SK-N-SH (cell line): ENCODE measurements at regions not wholly inside any gene's neighbourhood (a gene's known extent, or its start where the extent isn't known, plus 50 kb on each side); places are given as distances from the start of the nearest gene placed in this dataset.

Experiments
- EP300 ChIP-seq, 2 experiments: IDR thresholded peaks; 2 replicates each; pipeline versions ENCODE4 v1.4.0 to v1.6.1; 2012; ENCODE audit warnings: borderline replicate concordance in 1 of 2, low read depth in 1 of 2, low read length in 1 of 2
- EZH2phosphoT487 ChIP-seq: fragments of 200-600 bp; sonication (generic); IDR thresholded peaks from 2 replicates; pipeline ENCODE4 v1.6.1; 2017; ENCODE audit warnings: low read depth, mixed run types, mild to moderate bottlenecking, antibody characterized with exemption, moderate library complexity, borderline replicate concordance
- FOSL2 ChIP-seq: IDR thresholded peaks from 2 replicates; pipeline ENCODE4 v1.4.0; 2012; ENCODE audit warnings: low read depth, mild to moderate bottlenecking, moderate library complexity, borderline replicate concordance
- FOXM1 ChIP-seq: IDR thresholded peaks from 2 replicates; pipeline ENCODE4 v1.4.0; 2012; ENCODE audit warnings: low read depth, mild to moderate bottlenecking
- JUND ChIP-seq: IDR thresholded peaks from 2 replicates; pipeline ENCODE4 v1.4.0; 2012
- NFIC ChIP-seq: IDR thresholded peaks from 2 replicates; pipeline ENCODE4 v1.4.0; 2012; ENCODE audit warnings: borderline replicate concordance
- POLR2AphosphoS5 ChIP-seq: IDR thresholded peaks from 2 replicates; pipeline ENCODE4 v1.6.1; 2012; ENCODE audit warnings: low read depth, low read length
- RCOR1 ChIP-seq: fragments of 150-350 bp; IDR thresholded peaks from 2 replicates; pipeline ENCODE4 v1.6.1; 2017; ENCODE audit warnings: antibody characterized with exemption, low read length
- REST ChIP-seq: IDR thresholded peaks from 2 replicates; pipeline ENCODE4 v1.6.1; 2012; ENCODE audit warnings: mild to moderate bottlenecking, low read depth, low read length, moderate library complexity
- RXRA ChIP-seq: IDR thresholded peaks from 2 replicates; pipeline ENCODE4 v1.4.0; 2012; ENCODE audit warnings: low read depth, mild to moderate bottlenecking, borderline replicate concordance
- SIN3A ChIP-seq: IDR thresholded peaks from 2 replicates; pipeline ENCODE4 v1.6.1; 2012; ENCODE audit warnings: low read depth, mild to moderate bottlenecking, low read length, moderate library complexity, borderline replicate concordance
- TEAD4 ChIP-seq: IDR thresholded peaks from 2 replicates; pipeline ENCODE4 v1.4.0; 2012; ENCODE audit warnings: mild to moderate bottlenecking, borderline replicate concordance; ENCODE audit not compliant: insufficient read depth
- TF ChIP-seq, protein P1 (sequence below): fragments of 200-600 bp; sonication (generic); IDR thresholded peaks from 2 replicates; pipeline ENCODE4 v1.6.1; 2017; ENCODE audit warnings: antibody characterized with exemption, mild to moderate bottlenecking, moderate library complexity
- TF ChIP-seq, protein P2 (sequence below): fragments of 150-350 bp; IDR thresholded peaks from 2 replicates; pipeline ENCODE4 v1.6.1; 2017; ENCODE audit warnings: antibody characterized with exemption, low read length, low read depth, borderline replicate concordance

DNA sequence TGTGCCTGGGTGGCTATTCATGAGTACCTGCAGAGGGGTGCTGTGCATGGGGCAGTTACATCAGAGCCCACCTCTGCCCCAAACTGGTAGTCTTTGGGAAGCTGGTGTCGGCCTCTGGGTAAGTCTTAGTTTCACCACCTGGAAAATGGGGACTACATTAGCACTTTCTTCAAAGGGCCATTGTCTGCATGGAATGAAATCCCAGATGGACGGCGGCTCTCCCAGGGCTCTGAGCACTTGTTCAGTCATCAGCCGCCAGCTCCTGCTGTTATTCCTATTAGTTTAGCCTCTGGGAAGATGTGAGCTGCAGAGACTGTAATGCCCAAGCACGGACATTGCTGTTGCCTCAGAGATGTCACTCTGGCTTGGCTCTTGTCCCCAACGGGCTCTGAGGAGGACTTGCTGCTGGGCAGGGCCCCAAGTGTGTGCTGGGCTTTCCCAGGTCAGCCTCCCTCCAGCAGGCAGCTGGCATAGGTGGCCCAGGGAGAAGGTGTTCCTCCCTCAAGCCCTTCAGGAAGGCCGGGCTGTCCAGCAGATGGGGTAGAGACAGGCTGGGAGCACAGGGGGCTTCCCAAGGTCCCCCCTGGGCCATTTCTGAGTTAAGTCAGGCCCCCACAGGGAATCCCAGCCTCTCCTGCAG is 268.3 kb downstream of the TFAP2C start:
- TF ChIP-seq, protein P1, sequence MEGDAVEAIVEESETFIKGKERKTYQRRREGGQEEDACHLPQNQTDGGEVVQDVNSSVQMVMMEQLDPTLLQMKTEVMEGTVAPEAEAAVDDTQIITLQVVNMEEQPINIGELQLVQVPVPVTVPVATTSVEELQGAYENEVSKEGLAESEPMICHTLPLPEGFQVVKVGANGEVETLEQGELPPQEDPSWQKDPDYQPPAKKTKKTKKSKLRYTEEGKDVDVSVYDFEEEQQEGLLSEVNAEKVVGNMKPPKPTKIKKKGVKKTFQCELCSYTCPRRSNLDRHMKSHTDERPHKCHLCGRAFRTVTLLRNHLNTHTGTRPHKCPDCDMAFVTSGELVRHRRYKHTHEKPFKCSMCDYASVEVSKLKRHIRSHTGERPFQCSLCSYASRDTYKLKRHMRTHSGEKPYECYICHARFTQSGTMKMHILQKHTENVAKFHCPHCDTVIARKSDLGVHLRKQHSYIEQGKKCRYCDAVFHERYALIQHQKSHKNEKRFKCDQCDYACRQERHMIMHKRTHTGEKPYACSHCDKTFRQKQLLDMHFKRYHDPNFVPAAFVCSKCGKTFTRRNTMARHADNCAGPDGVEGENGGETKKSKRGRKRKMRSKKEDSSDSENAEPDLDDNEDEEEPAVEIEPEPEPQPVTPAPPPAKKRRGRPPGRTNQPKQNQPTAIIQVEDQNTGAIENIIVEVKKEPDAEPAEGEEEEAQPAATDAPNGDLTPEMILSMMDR: no peak
- TF ChIP-seq RXRA (no peak), EZH2phosphoT487 (no peak), REST (no peak), FOXM1 (no peak), SIN3A (no peak), RCOR1 (no peak), EP300 (IDR thresholded peaks at IDR 0.05; ENCODE audit: borderline replicate concordance in 1 of 2, low read depth in 1 of 2, low read length in 1 of 2) (no peak), POLR2AphosphoS5 (no peak), JUND (no peak), TEAD4 (no peak), FOSL2 (no peak), NFIC (no peak)
- TF ChIP-seq, protein P2, sequence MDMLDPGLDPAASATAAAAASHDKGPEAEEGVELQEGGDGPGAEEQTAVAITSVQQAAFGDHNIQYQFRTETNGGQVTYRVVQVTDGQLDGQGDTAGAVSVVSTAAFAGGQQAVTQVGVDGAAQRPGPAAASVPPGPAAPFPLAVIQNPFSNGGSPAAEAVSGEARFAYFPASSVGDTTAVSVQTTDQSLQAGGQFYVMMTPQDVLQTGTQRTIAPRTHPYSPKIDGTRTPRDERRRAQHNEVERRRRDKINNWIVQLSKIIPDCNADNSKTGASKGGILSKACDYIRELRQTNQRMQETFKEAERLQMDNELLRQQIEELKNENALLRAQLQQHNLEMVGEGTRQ: no peak
